HEK293T (cell line): ENCODE measurements at regions not wholly inside any gene's neighbourhood (a gene's known extent, or its start where the extent isn't known, plus 50 kb on each side); places are given as distances from the start of the nearest gene placed in this dataset.

Experiments
- CTBP1 ChIP-seq: fragments of 450-650 bp; IDR thresholded peaks from 2 replicates; pipeline ENCODE4 v1.6.1; 2016; ENCODE audit warnings: borderline replicate concordance
- HDGF ChIP-seq: fragments of 450-650 bp; IDR thresholded peaks from 2 replicates; pipeline ENCODE4 v1.6.1; 2017; ENCODE audit warnings: antibody characterized with exemption, borderline replicate concordance

DNA sequence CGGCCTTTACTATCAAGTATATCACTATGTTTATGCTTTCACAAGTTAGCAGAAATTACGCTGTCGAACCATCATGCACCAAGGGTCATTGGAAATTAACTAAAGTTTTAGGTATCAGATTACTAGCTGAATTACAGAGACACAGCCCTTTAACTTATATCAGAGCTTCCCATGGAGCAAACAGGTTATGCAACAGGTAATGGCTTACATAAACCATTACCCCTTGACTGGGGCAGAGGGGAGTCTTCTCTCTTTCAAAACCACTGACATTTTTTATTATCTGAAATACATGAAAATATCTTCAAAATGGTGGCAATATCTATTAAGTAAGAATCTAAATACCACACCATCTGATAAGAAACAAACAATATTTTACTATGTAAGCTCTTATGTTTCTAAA lies 1692.9 kb upstream of the SLC10A2 start:
- no peak for TF ChIP-seq CTBP1
- no peak for TF ChIP-seq HDGF
